Epithelial cell of prostate (primary cell): ENCODE measurements at regions not wholly inside any gene's neighbourhood (a gene's known extent, or its start where the extent isn't known, plus 50 kb on each side); places are given as distances from the start of the nearest gene placed in this dataset.
"Not testable (repeated sequence)": the region's sequence is repeated elsewhere in the genome, so short reads cannot be mapped to it uniquely, and the experiment has no call there.

ENCODE experiments used
- DNase-seq: peaks from one replicate; pipeline ENCODE4 v3.0.0-alpha.2; 2011; ENCODE audit warnings: low read depth, low spot score
- H3K27ac ChIP-seq: fragments of 450-650 bp; 2 replicates; pipeline ENCODE4 v1.5.1; 2017; ENCODE audit warnings: mild to moderate bottlenecking

DNA sequence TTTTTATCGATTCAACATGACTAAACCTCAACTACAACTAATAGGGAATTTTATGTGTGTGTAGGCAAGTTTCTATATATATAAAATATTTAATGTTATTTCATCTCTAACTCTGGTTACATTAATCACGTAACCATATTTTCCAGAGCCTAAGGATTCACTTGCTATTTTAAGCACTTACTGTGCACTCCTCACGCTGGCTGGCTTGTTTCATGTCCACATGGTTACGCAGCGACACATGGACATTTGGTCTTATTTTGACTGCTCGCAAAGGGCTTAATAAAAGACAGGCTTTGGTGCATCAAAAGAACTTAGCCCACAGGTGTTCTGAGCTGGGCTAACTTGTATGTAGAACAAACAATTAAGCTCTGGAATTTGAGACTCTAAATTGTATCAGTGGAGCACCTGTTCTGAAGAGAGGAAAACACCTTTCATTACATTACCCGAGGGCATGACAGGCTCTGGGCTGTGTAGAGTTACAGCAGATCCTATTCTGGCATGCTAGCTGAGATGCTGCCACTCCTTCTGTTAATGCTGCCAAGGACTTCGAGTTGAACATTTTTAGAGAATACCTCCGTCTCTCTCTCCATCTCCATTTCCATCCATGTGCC, 130.0 kb upstream of the NR2F2 start:
- H3K27ac ChIP-seq, result no peak overlapping the region
- DNase-seq, result no peak

DNA sequence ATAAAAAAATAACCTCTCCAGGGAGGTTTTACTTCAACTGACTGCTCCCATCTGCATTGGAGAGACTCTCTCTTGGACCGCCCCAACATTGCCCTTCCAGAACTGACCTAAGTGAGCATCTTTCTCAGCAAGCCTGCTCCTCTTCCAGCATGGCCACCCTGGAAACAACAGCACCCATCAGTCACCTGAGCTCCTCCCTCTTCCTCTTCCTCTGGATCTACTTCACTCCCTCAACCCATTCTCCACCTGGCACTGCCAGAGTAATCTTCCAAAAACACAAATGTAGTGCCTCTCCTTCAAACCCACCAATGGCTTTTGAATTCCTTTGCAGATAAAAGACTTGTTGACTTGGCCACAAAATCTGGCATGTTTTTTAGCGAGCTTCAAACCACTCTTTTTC, 128.8 kb upstream of the NR2F2 start:
- no peak overlapping the region for H3K27ac ChIP-seq
- no peak for DNase-seq

DNA sequence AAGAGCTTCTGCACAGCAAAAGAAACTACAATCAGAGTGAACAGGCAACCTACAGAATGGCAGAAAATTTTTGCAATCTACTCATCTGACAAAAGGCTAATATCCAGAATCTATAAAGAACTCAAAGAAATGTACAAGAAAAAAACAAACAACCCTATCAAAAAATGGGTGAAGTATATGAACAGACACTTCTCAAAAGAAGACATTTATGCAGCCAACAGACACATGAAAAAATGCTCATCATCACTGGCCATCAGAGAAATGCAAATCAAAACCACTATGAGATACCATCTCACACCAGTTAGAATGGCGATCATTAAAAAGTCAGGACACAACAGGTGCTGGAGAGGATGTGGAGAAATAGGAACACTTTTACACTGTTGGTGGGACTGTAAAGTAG, 124.9 kb upstream of the NR2F2 start:
- H3K27ac ChIP-seq, DNase-seq: not testable (repeated sequence)

DNA sequence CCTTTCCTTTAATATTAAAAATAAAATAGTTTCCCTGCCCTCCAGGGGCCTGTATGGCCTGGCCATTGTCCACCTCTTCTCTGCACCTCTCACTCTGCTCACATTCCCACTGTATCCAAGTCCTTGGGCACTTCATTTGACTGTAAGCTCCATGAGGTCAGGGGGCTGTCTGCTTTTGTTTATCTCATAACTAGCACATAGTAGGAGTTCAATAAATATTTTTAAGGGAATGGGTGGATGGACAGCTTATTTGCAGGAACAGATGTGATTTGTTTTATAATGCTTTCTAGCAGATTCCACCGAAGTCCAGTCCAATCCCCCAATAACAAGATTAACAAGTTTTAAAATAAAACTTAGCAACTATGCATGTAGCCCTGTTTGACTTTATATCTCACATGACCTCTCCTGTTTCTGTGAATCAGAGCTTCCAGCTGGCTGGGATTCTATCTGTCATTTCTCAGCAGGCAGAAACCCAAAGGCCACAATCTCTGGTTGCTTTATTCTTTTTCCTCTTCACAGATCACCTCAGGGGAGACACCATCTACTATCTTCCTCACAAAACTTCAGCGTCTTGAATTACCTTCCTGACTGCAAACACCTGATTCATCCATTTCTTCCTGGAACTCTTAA, 123.0 kb upstream of the NR2F2 start:
- no peak for DNase-seq
- H3K27ac ChIP-seq, result no peak overlapping the region

DNA sequence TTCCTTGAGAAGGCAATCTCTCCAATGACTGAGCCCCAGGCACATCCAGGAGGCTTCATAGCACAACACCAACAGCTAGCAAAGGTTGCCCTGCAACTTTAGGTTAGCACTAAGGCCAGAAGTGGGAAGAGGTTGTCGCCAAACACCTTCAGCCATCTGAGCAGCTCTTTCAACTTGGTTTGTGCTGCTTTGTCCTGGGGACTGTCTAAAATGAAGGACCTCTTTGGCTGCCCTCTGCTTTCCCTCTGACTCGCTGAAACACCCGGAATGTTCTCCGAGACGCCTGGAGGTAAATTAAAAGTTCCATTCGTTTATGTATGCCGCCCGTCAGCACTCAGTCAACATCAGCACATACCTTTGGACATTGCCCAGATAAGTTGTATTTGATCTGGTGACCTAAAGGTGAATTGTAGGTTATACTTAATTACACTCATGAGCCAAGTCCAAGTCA, 121.2 kb upstream of the NR2F2 start:
- no peak overlapping the region for H3K27ac ChIP-seq
- no peak for DNase-seq

DNA sequence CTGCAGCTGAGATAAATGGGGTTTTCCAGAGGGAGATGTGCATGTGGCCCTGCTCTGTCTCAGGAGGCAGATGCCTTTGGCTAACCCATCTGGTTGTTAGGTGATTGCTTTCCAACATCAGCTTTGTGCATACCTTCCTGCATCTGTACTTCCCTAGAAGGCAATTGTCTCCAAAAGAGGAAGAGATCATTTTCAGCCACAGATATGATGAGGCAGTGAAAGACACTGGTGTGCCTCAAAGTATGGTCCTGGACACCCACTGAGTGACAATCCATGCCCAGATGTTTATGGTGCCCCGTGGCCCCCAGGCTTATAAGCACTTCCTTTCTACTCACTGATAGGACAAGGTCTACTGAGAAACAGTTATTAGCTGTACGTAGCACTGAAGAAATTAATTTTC, 117.5 kb upstream of the NR2F2 start:
- DNase-seq, result no peak
- H3K27ac ChIP-seq, result no peak overlapping the region

DNA sequence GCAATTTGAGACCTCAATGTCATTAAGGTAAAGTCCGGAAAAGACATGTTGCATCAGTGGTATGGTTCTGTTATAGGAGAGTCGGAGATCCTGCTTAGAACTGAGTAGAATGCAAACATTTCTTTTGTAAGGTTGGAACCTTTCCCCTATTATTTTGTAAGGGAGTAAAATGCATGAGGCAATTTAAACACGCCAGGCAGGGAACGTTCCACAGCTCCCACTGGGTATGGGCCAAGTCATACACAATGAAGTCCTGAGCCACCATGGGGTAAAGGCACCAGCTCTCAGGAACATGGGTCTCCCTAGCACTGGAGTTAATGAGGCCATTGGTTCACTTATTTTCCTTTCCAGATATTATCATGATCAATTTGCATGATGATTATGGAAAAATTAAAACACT, 116.6 kb upstream of the NR2F2 start:
- no peak for DNase-seq
- H3K27ac ChIP-seq, result no peak overlapping the region

DNA sequence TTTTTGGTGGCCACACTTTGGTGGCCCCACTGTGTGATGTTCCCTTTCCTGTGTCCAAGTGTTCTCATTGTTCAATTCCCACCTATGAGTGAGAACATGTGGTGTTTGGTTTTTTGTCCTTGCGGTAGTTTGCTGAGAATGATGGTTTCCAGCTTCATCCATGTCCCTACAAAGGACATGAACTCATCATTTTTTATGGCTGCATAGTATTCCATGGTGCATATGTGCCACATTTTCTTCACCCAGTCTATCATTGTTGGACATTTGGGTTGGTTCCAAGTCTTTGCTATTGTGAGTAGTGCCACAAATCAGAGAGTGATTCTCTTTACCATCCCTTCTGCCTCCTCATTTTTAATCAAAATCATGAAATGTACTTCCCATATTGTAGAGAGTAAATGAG, 114.0 kb upstream of the NR2F2 start:
- not testable (repeated sequence) for H3K27ac ChIP-seq, DNase-seq

DNA sequence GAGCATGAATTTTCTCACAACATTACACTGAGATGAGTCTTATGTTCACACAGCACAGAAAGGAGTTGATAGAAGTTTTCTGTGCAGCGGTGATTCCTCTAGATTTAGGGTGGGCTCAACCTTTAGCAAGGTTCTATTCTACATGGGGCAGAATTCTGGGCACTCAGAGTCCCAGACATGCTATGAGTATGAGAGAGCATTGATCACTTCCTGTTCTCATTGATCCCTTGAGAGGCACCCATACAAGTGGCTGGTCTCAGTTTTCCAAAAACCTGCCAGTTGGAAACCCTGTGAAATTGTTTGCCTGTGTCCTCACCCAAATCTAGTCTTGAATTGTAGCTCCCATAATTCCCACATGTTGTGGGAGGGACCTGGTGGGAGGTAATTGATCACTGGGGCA, 112.5 kb upstream of the NR2F2 start:
- DNase-seq, result no peak
- no peak overlapping the region for H3K27ac ChIP-seq

DNA sequence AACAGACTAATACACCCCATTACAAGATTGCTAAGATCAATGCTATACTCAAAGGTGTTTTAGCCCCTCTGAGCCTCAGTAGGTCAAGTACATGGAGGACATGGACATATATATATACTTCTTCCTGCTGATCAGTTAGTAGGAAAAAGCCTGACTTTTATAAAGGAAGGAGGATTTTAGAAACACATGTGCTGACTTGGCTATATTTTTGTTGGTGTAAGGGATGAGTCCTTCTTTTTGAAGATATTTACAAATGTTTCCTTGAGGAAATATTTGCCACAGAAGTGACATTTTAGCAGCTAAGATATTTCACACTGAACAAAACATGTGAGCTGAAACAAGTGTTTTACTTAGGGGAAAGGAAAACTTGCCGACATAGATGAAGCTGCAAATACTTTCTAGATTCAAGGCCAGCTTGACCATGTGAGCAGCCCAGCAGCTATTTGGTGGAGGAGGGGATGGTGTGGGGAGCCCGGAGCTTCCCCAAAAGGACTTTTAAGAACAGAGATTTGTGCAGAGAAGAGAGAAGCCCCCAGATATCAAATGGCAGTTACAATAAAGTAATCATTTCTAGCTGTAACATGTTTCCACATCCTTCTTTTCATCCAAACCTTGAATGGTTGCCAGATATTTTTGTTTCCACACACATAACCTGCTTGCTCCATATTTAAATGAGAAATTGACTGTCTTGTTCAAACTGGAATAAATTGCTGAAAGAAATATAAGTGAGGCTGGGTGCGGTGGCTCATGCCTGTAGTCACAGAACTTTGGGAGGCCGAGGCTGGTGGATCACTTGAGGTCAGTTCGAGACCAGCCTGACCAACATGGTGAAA, 111.7 kb upstream of the NR2F2 start:
- no peak for DNase-seq

DNA sequence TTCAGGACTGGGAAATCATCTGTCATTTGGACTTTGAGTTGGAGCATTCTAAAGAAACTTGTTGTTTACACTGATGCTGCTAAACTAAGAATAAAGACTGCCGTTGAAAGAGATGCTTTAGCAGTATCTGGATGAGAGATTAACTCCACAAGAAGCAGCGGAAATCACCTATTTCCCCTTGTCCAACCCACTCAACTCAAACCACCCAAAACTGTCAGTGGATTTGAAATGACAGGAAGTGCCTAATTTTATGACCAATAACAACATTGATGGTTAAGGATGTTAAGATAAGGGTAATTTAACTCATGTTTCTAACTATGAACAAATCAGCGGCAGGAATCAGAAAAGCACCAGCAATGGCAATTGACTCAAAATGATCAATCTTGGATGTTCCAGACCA, 110.8 kb upstream of the NR2F2 start:
- no peak overlapping the region for H3K27ac ChIP-seq
- DNase-seq, result no peak

More for the DNA sequence above, 111.7 kb upstream of the NR2F2 start:
- H3K27ac ChIP-seq, result no peak overlapping the region

DNA sequence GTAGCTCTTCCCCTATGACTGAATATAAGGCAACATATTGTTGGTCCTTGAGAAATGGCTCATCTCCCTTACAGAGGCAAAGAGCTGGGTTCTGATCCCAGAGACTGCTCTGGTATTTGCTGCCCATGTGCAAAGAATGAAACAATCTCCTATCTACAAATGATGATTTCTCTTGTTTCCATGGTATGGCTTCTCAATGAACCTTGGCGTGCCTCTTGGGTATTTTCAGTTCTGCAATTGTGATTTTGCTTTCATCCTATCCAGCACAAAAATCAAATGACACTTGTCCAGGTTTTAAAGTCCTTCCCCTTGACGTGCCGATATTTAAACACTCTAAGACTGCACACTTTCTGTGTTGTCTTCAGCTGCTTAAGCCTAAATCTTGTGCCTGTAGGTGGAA, 109.8 kb upstream of the NR2F2 start:
- H3K27ac ChIP-seq, result no peak overlapping the region
- no peak for DNase-seq

DNA sequence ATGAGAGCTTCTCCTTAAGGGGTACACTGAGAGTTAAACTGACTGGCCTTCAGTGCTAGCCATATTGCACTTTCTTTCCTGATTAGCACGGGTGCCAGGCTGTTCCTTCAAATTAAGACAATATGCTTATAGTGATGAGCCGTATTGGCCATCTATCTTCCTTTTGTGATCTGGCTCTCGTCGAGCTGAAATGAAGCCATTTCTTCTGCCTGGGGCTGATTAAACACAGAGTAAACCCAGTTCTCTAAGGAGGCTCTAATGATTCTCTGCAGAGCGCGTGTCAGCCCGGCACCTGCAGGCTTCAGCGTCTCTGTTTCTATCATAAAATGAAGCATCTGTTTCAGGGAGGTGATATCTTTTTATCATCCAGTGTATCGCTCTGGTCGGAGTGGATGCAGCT, 107.5 kb upstream of the NR2F2 start:
- no peak overlapping the region for H3K27ac ChIP-seq
- DNase-seq, result no peak

DNA sequence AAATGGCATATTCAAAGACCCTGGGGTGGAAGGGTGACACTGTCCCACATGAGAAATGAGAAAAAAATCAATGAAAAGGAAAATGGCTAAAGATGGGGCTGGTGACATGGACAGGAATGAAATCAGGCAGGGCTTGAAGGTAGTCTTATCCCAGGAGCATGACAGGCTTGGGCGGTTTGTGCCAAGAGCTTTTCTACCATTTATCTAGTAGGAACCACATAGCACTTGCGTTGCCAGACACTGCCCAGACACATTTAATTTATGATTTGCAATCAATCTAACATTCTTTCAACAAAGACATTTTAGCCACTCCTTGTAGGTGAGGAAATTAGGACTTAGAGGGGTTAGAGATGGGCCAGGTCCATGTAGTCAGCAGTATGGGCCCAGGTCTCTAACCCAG, 106.6 kb upstream of the NR2F2 start:
- no peak overlapping the region for H3K27ac ChIP-seq
- DNase-seq, result no peak

DNA sequence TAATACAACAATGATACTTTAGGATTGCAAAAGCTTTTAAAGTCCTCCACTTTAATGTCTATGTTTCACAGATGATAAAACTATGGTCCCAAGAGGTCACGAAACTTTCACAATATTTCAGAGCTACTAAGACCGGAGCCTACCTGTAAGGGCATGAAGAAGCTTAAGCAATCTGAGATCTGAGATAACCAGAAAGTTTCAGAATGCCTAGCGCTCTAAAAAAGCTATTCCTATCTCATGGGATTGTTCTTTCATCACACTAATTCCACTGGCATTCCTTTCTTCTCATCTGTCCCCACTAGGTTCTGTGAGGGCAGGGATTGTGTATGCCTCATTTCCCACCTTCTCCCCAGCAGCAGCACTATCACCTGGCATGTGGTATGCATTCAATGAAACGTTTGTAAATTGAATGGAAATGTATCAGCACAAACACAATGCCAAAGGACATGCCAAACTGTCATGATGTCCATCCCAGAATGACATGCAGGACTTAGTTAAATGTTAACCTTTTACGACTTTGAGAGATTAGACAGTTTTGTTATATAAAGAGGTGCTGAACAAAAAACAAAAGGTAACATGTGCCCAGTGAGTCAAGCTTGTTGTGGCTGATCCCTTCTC, 104.7 kb upstream of the NR2F2 start:
- peak overlapping the region; percentile 54 for H3K27ac ChIP-seq
- peak; percentile 12 for DNase-seq

DNA sequence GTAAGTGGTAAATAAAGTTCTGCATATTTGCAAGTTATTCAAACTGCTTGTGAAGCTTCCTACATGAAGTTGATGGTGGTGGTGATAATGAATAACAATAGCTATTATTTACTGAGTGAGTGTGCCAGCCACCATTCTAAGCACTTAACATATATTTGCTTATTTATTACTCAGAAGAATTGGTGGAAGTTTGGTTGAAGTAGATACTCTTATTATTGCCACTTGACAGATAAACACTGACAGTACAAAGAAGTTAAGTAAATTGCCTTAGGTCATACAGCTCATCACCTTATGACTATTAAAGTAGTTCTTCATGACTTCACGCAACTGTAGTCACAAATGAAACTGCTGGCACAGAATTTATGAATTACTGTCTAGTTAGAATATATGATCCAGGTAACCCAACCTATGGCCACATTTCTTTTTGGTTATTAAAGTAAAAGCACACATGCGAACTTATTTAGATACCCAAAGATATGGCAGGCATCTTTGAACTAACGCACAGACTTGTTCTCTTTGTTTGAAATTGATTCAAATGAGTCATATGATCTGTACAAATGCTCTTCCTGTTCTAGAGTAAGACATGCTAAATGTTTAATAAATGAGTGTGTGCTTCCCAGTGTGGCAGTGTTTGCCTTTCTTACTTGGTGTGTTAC, 99.8 kb upstream of the NR2F2 start:
- H3K27ac ChIP-seq, result peak overlapping the region; percentile 88
- DNase-seq, result peak; percentile 93

DNA sequence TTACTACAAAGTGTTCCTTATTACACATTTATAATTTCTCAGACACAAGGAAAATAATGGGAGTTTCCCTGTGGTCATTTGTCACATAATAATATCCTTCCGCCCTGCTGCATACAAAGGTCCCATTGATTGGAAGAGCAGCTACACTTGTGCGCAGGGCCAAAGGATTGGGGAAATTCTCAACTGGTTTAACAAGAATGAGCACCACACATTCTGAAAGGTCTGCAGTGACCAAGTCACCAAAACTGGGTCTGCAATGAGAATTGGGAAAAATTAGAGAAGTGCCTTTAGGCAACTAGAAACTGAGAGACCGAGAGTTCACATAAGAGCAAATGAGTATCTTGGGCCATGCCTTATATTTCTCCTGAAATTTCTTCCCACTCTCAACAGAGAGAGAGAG, 98.2 kb upstream of the NR2F2 start:
- DNase-seq, result no peak
- peak overlapping the region; percentile 88 for H3K27ac ChIP-seq

DNA sequence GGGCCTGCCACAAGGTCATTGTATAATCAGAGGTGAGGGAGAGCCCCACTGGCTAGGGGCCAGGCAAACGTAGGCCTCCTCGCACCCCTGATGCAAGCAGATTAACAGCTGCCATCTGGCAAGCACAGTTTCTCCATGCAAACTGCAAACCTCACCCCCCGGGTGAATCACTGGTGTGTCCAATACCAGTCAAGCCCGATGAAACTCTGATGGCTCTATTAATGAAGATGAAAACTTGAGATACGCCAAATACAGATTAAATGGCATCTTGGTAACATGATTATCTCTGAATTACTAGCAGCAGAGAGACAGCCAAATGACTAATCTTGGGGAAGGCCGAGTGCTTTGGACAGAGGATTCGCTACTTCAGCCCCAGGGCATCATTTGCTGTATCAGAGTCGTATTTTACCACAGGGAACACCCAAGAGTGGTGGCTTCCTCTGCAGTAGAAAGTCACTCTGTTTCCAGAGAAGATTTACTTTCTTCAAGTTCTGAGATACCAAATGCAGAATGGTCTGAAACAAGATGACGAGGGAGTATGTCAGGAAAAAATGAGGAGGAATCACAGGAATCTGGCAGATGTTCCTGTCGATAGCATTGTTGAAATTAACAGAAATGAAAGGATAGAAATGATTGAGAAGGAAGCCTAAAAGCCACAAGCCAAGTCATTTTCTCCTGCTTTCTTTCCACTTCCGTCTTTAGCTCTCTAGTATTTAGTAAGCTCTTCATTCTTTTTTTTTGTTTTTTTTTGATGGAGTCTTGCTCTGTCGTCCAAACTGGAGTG, 96.2 kb upstream of the NR2F2 start:
- H3K27ac ChIP-seq, result no peak overlapping the region

DNA sequence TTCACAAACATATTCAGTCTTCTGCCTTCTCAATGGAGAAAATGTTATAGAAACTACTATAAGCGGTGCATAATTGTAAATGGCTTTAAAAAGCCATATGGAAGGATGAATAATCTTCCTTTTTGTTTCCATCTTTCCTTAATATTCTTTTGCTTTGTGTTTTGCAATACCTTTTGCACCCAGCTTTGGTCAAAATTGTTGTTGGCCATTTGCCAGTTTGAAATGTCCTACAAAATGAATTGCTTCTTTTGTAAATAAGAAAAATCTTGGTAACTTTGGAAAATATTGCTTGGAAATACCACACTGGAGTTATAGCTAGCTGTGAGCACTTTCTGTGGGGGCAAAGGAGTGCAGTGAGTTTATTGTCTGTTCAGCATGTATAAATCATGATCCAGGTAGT, 93.5 kb upstream of the NR2F2 start:
- no peak overlapping the region for H3K27ac ChIP-seq
- DNase-seq, result no peak

More for the DNA sequence above, 96.2 kb upstream of the NR2F2 start:
- DNase-seq, result peak; percentile 27

DNA sequence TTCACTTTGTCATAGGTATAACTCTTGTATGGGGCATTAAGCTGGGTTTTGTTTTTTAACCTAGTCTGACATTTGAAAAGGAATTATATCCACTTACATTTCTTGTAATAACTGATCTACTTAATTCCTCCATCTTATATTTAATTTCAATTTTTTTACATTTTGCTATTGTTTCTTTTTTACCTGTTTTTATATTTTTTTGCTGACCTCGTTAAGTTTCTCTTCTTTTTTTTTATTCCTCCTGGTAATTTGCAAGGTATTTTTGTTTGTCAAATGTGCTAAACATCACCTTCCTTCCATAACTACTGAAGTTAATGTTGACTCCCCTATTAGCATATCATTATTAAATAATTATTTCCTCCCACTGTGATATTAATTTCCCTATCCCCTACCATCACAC, 87.7 kb upstream of the NR2F2 start:
- DNase-seq, result no peak
- H3K27ac ChIP-seq, result no peak overlapping the region
